Hepatocyte (in vitro differentiated cells): ENCODE measurements at regions not wholly inside any gene's neighbourhood (a gene's known extent, or its start where the extent isn't known, plus 50 kb on each side); places are given as distances from the start of the nearest gene placed in this dataset.

Source experiments
- DNase-seq: peaks from one replicate; pipeline ENCODE4 v3.0.0-alpha.2; 2016; ENCODE audit warnings: low spot score
- H2AFZ ChIP-seq: fragments of 200-600 bp; sonication (generic); 2 replicates; pipeline ENCODE4 v1.6.0; 2016; ENCODE audit warnings: antibody characterized with exemption, mild to moderate bottlenecking
- H3K27ac ChIP-seq: fragments of 200-600 bp; sonication (generic); 2 replicates; pipeline ENCODE4 v1.5.1; 2016; ENCODE audit warnings: mild to moderate bottlenecking
- H3K27me3 ChIP-seq: fragments of 200-600 bp; sonication (generic); 2 replicates; pipeline ENCODE4 v1.6.1; 2016
- H3K36me3 ChIP-seq: fragments of 200-600 bp; sonication (generic); replicated peaks from 2 replicates; pipeline ENCODE4 v1.5.1; 2016; ENCODE audit warnings: low read depth; ENCODE audit not compliant: insufficient read depth
- H3K4me1 ChIP-seq: fragments of 200-600 bp; sonication (generic); 2 replicates; pipeline ENCODE4 v1.5.1; 2016; ENCODE audit warnings: mild to moderate bottlenecking, moderate library complexity; ENCODE audit not compliant: insufficient read depth
- H3K4me2 ChIP-seq: fragments of 200-600 bp; sonication (generic); 2 replicates; pipeline ENCODE4 v1.6.0; 2016
- H3K4me3 ChIP-seq: fragments of 200-600 bp; sonication (generic); 2 replicates; pipeline ENCODE4 v1.5.1; 2016; ENCODE audit warnings: mild to moderate bottlenecking
- H3K79me2 ChIP-seq: fragments of 200-600 bp; sonication (generic); 2 replicates; pipeline ENCODE4 v1.6.0; 2017; ENCODE audit warnings: mild to moderate bottlenecking
- H3K9me2 ChIP-seq: fragments of 200-600 bp; sonication (generic); replicated peaks from 2 replicates; pipeline ENCODE4 v1.6.0; 2017; ENCODE audit warnings: mild to moderate bottlenecking; ENCODE audit not compliant: insufficient read depth
- H3K9me3 ChIP-seq: fragments of 200-600 bp; sonication (generic); 2 replicates; pipeline ENCODE4 v1.5.1; 2016; ENCODE audit warnings: low read depth, mild to moderate bottlenecking
- H4K20me1 ChIP-seq: fragments of 200-600 bp; sonication (generic); 2 replicates; pipeline ENCODE4 v1.6.0; 2016; ENCODE audit warnings: mild to moderate bottlenecking; ENCODE audit not compliant: insufficient read depth, poor library complexity, severe bottlenecking
- CTCF ChIP-seq: fragments of 200-600 bp; sonication (generic); IDR thresholded peaks from 2 replicates; pipeline ENCODE4 v1.5.1; 2016; ENCODE audit warnings: antibody characterized with exemption, mild to moderate bottlenecking; ENCODE audit not compliant: poor library complexity
- EZH2 ChIP-seq: fragments of 200-600 bp; sonication (generic); IDR thresholded peaks from 2 replicates; pipeline ENCODE4 v1.6.1; 2016; ENCODE audit warnings: antibody characterized with exemption, mild to moderate bottlenecking, borderline replicate concordance
- EZH2phosphoT487 ChIP-seq: fragments of 200-600 bp; sonication (generic); IDR thresholded peaks from one replicate; pipeline ENCODE4 v1.6.1; 2018; ENCODE audit warnings: antibody characterized with exemption, mild to moderate bottlenecking, low read depth, moderate library complexity; ENCODE audit not compliant: unreplicated experiment, severe bottlenecking
- WGBS: methylation state at CpG from one replicate; pipeline ENCODE4 v1.1.6; 2016; ENCODE audit warnings: low lambda C conversion rate; ENCODE audit errors: missing lambda C conversion rate; 5-methylcytosine and 5-hydroxymethylcytosine counted together

GRCh38 chr12:31819427-31819826 lies 90.6 kb upstream of the AMN1 start:
- H3K27ac ChIP-seq, result no peak overlapping the region
- H3K4me3 ChIP-seq, result no peak overlapping the region
- H3K4me1 ChIP-seq, result no peaks in the 10 kb centered on the region
- no peak overlapping the region for H2AFZ ChIP-seq
- H3K4me2 ChIP-seq, result no peak overlapping the region
- no peak for DNase-seq
- no peaks in the 10 kb centered on the region for H4K20me1 ChIP-seq
- 96% methylated on average over 2 of the region's 2 CpGs for WGBS
- no peak for TF ChIP-seq CTCF
- TF ChIP-seq EZH2, result no peak
- TF ChIP-seq EZH2phosphoT487, result no peak
- no peaks in the 10 kb centered on the region for H3K79me2 ChIP-seq
- H3K36me3 ChIP-seq, result no peaks in the 10 kb centered on the region
- H3K27me3 ChIP-seq, result no peaks in the 10 kb centered on the region
- no peaks in the 10 kb centered on the region for H3K9me2 ChIP-seq
- no peaks in the 10 kb centered on the region for H3K9me3 ChIP-seq

GRCh38 chr12:31818623-31819268 lies 89.9 kb upstream of the AMN1 start:
- no peak for DNase-seq
- no peaks in the 10 kb centered on the region for H3K36me3 ChIP-seq
- WGBS, result 63% methylated on average over 2 of the region's 2 CpGs
- H3K27ac ChIP-seq, result no peak overlapping the region
- H3K9me2 ChIP-seq, result no peaks in the 10 kb centered on the region
- TF ChIP-seq EZH2phosphoT487 (no peak), EZH2 (no peak), CTCF (no peak)
- no peaks in the 10 kb centered on the region for H3K79me2 ChIP-seq
- H2AFZ ChIP-seq, result no peak overlapping the region
- H3K4me2 ChIP-seq, result no peak overlapping the region
- H3K27me3 ChIP-seq, result no peaks in the 10 kb centered on the region
- no peaks in the 10 kb centered on the region for H3K4me1 ChIP-seq
- no peaks in the 10 kb centered on the region for H4K20me1 ChIP-seq
- no peaks in the 10 kb centered on the region for H3K9me3 ChIP-seq
- H3K4me3 ChIP-seq, result no peak overlapping the region

GRCh38 chr12:31817120-31817519 lies 88.3 kb upstream of the AMN1 start:
- TF ChIP-seq CTCF (no peak), EZH2 (no peak), EZH2phosphoT487 (no peak)
- Histone ChIP-seq H3K79me2 (no peaks in the 10 kb centered on the region), H2AFZ (no peak overlapping the region), H3K9me3 (no peaks in the 10 kb centered on the region), H3K27me3 (no peaks in the 10 kb centered on the region), H4K20me1 (no peaks in the 10 kb centered on the region), H3K9me2 (no peaks in the 10 kb centered on the region), H3K4me1 (no peaks in the 10 kb centered on the region), H3K36me3 (no peaks in the 10 kb centered on the region), H3K4me3 (no peak overlapping the region), H3K4me2 (no peak overlapping the region), H3K27ac (no peak overlapping the region)
- no peak for DNase-seq
- 72% methylated on average over 5 of the region's 5 CpGs for WGBS

- no peak for TF ChIP-seq EZH2
- peak; percentile 95 for TF ChIP-seq EZH2phosphoT487
- no peak for TF ChIP-seq CTCF
- Histone ChIP-seq H3K9me3 (no peaks in the 10 kb centered on the region), H3K4me2 (no peak overlapping the region), H3K4me3 (no peak overlapping the region), H3K27ac (no peak overlapping the region), H3K36me3 (no peaks in the 10 kb centered on the region), H2AFZ (no peak overlapping the region), H3K27me3 (no peaks in the 10 kb centered on the region), H4K20me1 (no peaks in the 10 kb centered on the region), H3K9me2 (no peaks in the 10 kb centered on the region), H3K4me1 (no peaks in the 10 kb centered on the region), H3K79me2 (no peaks in the 10 kb centered on the region)
- DNase-seq, result peak; percentile 34
- WGBS, result 32% methylated on average over 1 of the region's 1 CpG
Measured at GRCh38 chr12:31815096-31815495, 86.3 kb upstream of the AMN1 start.
